WERI-Rb-1 (cell line): ENCODE measurements at regions not wholly inside any gene's neighbourhood (a gene's known extent, or its start where the extent isn't known, plus 50 kb on each side); places are given as distances from the start of the nearest gene placed in this dataset.
"Not testable (repeated sequence)": the region's sequence is repeated elsewhere in the genome, so short reads cannot be mapped to it uniquely, and the experiment has no call there.

Experiments used
- DNase-seq: peaks from one replicate; pipeline ENCODE4 v3.0.0-alpha.2; 2020
- H3K27ac ChIP-seq: fragments of 250-450 bp; sonication (Bioruptor Pico); 2 replicates; pipeline ENCODE4 v1.5.1; 2020; ENCODE audit warnings: mild to moderate bottlenecking, moderate library complexity
- H3K27me3 ChIP-seq: fragments of 250-450 bp; sonication (Bioruptor Pico); 2 replicates; pipeline ENCODE4 v1.5.1; 2021; ENCODE audit warnings: mild to moderate bottlenecking, low read depth, moderate library complexity; ENCODE audit not compliant: insufficient read depth, severe bottlenecking
- H3K36me3 ChIP-seq: fragments of 250-450 bp; sonication (Bioruptor Pico); 2 replicates; pipeline ENCODE4 v1.5.1; 2020; ENCODE audit warnings: mild to moderate bottlenecking, moderate library complexity
- H3K4me3 ChIP-seq: 2 replicates; pipeline ENCODE4 v1.5.1; 2011; ENCODE audit warnings: low read depth, mild to moderate bottlenecking, control low read depth, low read length
- H3K9me3 ChIP-seq: fragments of 250-450 bp; sonication (Bioruptor Pico); 2 replicates; pipeline ENCODE4 v1.5.1; 2021; ENCODE audit warnings: mild to moderate bottlenecking, moderate library complexity; ENCODE audit not compliant: severe bottlenecking
- TF ChIP-seq, protein P1 (sequence below): IDR thresholded peaks from 2 replicates; pipeline ENCODE4 v1.5.1; 2011; ENCODE audit warnings: low read depth, mild to moderate bottlenecking, control low read depth, inconsistent platforms, low read length

DNA sequence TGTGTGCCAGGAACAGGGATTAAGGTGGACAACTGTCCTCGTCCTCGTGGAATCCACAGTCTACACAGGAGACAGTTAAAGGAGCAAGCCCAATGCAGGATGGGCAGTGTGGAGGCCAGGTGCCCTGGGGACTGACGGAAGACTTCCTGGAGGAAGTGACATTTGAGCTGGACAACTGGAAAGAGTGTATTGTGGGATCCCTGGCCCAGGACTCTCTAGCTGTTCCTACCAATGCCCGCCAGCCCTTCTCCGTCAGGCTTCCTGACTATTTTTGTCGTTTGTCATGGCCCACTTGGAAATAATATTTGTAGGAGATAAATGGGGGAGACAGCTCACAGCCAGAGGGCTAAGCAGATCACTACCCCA lies 235.3 kb downstream of the TOMM20 start:
- H3K9me3 ChIP-seq: no peaks in the 10 kb centered on the region
- no peak overlapping the region for H3K27ac ChIP-seq
- no peak overlapping the region for H3K4me3 ChIP-seq
- no peak for DNase-seq
- H3K36me3 ChIP-seq: no peaks in the 10 kb centered on the region
- TF ChIP-seq, protein P1, sequence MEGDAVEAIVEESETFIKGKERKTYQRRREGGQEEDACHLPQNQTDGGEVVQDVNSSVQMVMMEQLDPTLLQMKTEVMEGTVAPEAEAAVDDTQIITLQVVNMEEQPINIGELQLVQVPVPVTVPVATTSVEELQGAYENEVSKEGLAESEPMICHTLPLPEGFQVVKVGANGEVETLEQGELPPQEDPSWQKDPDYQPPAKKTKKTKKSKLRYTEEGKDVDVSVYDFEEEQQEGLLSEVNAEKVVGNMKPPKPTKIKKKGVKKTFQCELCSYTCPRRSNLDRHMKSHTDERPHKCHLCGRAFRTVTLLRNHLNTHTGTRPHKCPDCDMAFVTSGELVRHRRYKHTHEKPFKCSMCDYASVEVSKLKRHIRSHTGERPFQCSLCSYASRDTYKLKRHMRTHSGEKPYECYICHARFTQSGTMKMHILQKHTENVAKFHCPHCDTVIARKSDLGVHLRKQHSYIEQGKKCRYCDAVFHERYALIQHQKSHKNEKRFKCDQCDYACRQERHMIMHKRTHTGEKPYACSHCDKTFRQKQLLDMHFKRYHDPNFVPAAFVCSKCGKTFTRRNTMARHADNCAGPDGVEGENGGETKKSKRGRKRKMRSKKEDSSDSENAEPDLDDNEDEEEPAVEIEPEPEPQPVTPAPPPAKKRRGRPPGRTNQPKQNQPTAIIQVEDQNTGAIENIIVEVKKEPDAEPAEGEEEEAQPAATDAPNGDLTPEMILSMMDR: no peak
- H3K27me3 ChIP-seq: no peaks in the 10 kb centered on the region

GRCh38 chr1:234892642-234893041 lies 236.0 kb downstream of the TOMM20 start:
- Histone ChIP-seq H3K4me3 (no peak overlapping the region), H3K9me3 (no peaks in the 10 kb centered on the region), H3K36me3 (no peaks in the 10 kb centered on the region), H3K27me3 (no peaks in the 10 kb centered on the region), H3K27ac (no peak overlapping the region)
- TF ChIP-seq, protein P1: no peak
- peak; percentile 65 for DNase-seq

DNA sequence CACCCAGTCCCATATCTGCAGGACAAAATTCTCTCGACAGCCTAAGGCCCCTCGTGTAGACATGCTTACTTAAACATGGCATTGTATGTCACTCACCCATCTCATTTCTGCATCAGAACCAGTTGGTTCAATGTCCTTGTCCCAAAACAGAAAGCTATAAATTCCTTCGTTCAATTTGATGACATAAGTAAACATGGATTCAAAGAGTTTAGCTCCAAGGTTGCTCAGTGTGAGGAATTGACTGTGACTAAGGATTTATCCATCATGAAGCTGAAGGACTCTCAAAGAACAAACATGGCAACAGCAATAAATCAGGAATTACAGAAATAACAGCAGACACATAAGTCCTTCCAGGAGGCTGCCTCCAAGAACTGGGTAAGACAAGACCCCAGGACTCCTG lies 237.2 kb downstream of the TOMM20 start:
- TF ChIP-seq, protein P1: no peak
- H3K9me3 ChIP-seq: no peaks in the 10 kb centered on the region
- H3K27ac ChIP-seq: no peak overlapping the region
- DNase-seq: no peak
- H3K36me3 ChIP-seq: no peaks in the 10 kb centered on the region
- H3K27me3 ChIP-seq: no peaks in the 10 kb centered on the region
- H3K4me3 ChIP-seq: no peak overlapping the region

DNA sequence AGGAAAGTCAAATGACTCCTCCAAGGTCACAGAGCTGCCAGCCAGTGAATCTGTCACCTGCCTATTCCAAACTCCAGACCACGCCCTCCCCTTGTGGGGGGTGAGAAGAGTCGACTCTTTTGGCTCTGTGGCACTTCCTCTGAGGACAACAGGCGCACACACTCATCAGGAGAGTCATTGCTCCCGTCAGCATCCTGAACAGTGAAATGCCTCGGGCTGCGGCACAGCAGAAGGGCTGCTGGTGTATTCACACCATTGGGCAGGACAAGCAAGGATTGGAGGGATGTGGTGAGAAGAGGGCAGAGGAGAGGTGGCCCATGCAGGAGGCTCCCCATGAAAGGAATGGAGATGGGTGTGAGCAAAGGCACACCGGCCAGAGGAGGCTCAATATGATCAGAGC lies 239.0 kb downstream of the TOMM20 start:
- no peaks in the 10 kb centered on the region for H3K9me3 ChIP-seq
- DNase-seq: no peak
- TF ChIP-seq, protein P1: no peak
- H3K27me3 ChIP-seq: no peaks in the 10 kb centered on the region
- H3K27ac ChIP-seq: no peak overlapping the region
- H3K4me3 ChIP-seq: no peak overlapping the region
- H3K36me3 ChIP-seq: no peaks in the 10 kb centered on the region

- not testable (repeated sequence) for H3K4me3 ChIP-seq, H3K9me3 ChIP-seq, H3K36me3 ChIP-seq, H3K27me3 ChIP-seq
- peak overlapping the region; percentile 72 for H3K27ac ChIP-seq
- peak; percentile 51 for DNase-seq
Observed at GRCh38 chr1:234888247-234888646, 240.4 kb downstream of the TOMM20 start.

DNA sequence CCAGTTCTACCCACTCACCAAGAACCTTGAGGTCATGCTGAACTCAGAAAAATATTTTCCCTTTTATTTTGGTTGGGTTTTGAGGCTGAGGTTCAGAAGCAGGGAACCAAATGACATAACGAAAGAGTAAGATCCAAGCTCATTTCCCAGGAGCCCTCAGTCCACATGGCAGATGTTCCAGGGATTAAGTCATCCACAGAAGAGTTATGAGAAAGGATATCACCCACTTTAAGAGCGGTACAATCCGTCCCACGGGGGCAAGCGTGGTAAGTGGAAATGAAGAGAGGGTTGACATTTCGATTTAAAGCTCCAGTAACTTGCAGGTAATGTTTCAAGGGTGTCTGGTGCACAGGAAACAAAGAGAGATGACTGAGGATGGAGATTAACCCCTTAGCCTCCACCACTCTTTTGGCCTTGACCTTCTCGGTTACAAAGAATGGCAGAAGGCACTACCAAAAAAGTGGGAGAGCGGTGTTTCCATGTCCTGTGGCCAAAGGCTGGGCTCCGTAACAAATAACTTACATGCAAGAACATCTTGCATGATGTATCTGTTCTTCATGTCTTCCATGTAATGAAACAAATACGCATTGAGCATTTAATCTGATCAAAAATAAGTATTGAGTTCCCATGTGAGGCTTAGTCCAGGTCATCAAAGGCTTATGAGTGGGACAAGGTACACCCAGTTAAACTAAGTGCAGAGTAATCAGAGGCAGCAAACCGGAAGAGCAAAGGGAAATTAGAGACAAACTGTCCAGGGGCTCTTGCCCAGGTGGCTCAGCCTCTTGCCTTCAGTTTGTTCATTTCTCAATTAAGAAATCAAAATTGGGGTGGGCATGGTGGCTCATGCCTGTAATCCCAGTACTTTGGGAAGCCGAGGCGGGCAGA lies 241.4 kb downstream of the TOMM20 start:
- peak; percentile 94 for DNase-seq
- peak overlapping the region; percentile 72 for H3K27ac ChIP-seq
- H3K27me3 ChIP-seq: no peaks in the 10 kb centered on the region
- TF ChIP-seq, protein P1: no peak
- peak overlapping the region; percentile 21 for H3K4me3 ChIP-seq
- no peaks in the 10 kb centered on the region for H3K36me3 ChIP-seq
- H3K9me3 ChIP-seq: no peaks in the 10 kb centered on the region
